GM23338 (cell line): ENCODE measurements at regions not wholly inside any gene's neighbourhood (a gene's known extent, or its start where the extent isn't known, plus 50 kb on each side); places are given as distances from the start of the nearest gene placed in this dataset.

Experiments
- ATAC-seq: fragments of 200-7000 bp; cut with Tn5 transposase; 3 replicates; pipeline ENCODE4 v1.9.1; 2020
- DNase-seq: peaks from one replicate; pipeline ENCODE4 v3.0.0-alpha.2; 2015; ENCODE audit warnings: low spot score
- H2AFZ ChIP-seq: fragments of 200-600 bp; sonication (generic); 2 replicates; pipeline ENCODE4 v1.8.0; 2016; ENCODE audit warnings: antibody characterized with exemption, mild to moderate bottlenecking, moderate library complexity
- H3F3A ChIP-seq: fragments of 200-600 bp; sonication (generic); replicated peaks from 2 replicates; pipeline ENCODE4 v1.8.0; 2017; ENCODE audit warnings: antibody characterized with exemption, mixed run types, low read depth
- H3K27ac ChIP-seq: fragments of 200-600 bp; sonication (generic); 2 replicates; pipeline ENCODE4 v1.6.1; 2016; ENCODE audit warnings: low read depth
- H3K27me3 ChIP-seq: fragments of 200-600 bp; sonication (generic); 2 replicates; pipeline ENCODE4 v1.8.0; 2016; ENCODE audit warnings: mild to moderate bottlenecking, mixed run types, moderate library complexity; ENCODE audit not compliant: insufficient read depth
- H3K36me3 ChIP-seq: fragments of 200-600 bp; sonication (generic); 2 replicates; pipeline ENCODE4 v1.8.0; 2016; ENCODE audit warnings: mild to moderate bottlenecking; ENCODE audit not compliant: insufficient read depth
- H3K4me1 ChIP-seq: fragments of 200-600 bp; sonication (generic); 2 replicates; pipeline ENCODE4 v1.8.0; 2016; ENCODE audit warnings: mild to moderate bottlenecking, moderate library complexity; ENCODE audit not compliant: insufficient read depth
- H3K4me2 ChIP-seq: fragments of 200-600 bp; sonication (generic); 2 replicates; pipeline ENCODE4 v1.7.1; 2017; ENCODE audit warnings: mixed run types
- H3K4me3 ChIP-seq: fragments of 200-600 bp; sonication (generic); 2 replicates; pipeline ENCODE4 v1.6.1; 2016; ENCODE audit warnings: mixed run types
- H3K79me2 ChIP-seq: fragments of 200-600 bp; sonication (generic); replicated peaks from 2 replicates; pipeline ENCODE4 v1.8.0; 2017; ENCODE audit warnings: mild to moderate bottlenecking; ENCODE audit not compliant: insufficient read depth
- H3K9me2 ChIP-seq: fragments of 200-600 bp; sonication (generic); 2 replicates; pipeline ENCODE4 v1.8.0; 2017; ENCODE audit not compliant: insufficient read depth
- H4K20me1 ChIP-seq: fragments of 200-600 bp; sonication (generic); replicated peaks from 2 replicates; pipeline ENCODE4 v1.8.0; 2017; ENCODE audit warnings: mild to moderate bottlenecking; ENCODE audit not compliant: insufficient read depth
- H3K27ac Mint-ChIP-seq: 2 replicates; pipeline ENCODE4 v1.8.0; 2020; ENCODE audit warnings: inconsistent platforms, mild to moderate bottlenecking, moderate library complexity, mixed read lengths
- H3K27me3 Mint-ChIP-seq: 3 replicates; pipeline ENCODE4 v1.8.0; 2022; ENCODE audit warnings: low read depth, mild to moderate bottlenecking, moderate library complexity, mixed read lengths, inconsistent platforms; ENCODE audit not compliant: insufficient read depth, poor library complexity
- H3K36me3 Mint-ChIP-seq: 3 replicates; pipeline ENCODE4 v1.8.0; 2021; ENCODE audit warnings: low read depth, mild to moderate bottlenecking, inconsistent platforms, moderate library complexity, mixed read lengths
- H3K4me1 Mint-ChIP-seq: 3 replicates; pipeline ENCODE4 v1.8.0; 2020; ENCODE audit warnings: mild to moderate bottlenecking, inconsistent platforms, mixed read lengths
- H3K4me3 Mint-ChIP-seq: 3 replicates; pipeline ENCODE4 v1.8.0; 2021; ENCODE audit warnings: moderate library complexity, mild to moderate bottlenecking, inconsistent platforms, mixed read lengths
- H3K9me3 Mint-ChIP-seq: 3 replicates; pipeline ENCODE4 v1.8.0; 2020; ENCODE audit warnings: moderate library complexity, mild to moderate bottlenecking, inconsistent platforms, mixed read lengths
- CREB1 ChIP-seq: fragments of 250-450 bp; sonication (Bioruptor Pico); IDR thresholded peaks from 2 replicates; pipeline ENCODE4 v1.5.0; 2020; ENCODE audit warnings: low read depth, mild to moderate bottlenecking, moderate library complexity
- EZH2 ChIP-seq: fragments of 200-600 bp; sonication (generic); IDR thresholded peaks from one replicate; pipeline ENCODE4 v1.8.0; 2017; ENCODE audit warnings: antibody characterized with exemption, mild to moderate bottlenecking, low read depth; ENCODE audit not compliant: unreplicated experiment
- EZH2phosphoT487 ChIP-seq: fragments of 200-600 bp; sonication (generic); IDR thresholded peaks from one replicate; pipeline ENCODE4 v1.8.1; 2018; ENCODE audit warnings: antibody characterized with exemption; ENCODE audit not compliant: unreplicated experiment
- JUNB ChIP-seq: IDR thresholded peaks from one replicate; pipeline ENCODE4 v1.6.1; 2016; ENCODE audit warnings: antibody characterized with exemption; ENCODE audit not compliant: unreplicated experiment
- ZNF114 ChIP-seq: fragments of 250-450 bp; sonication (Bioruptor Pico); IDR thresholded peaks from 2 replicates; pipeline ENCODE4 v1.5.0; 2020; ENCODE audit warnings: mild to moderate bottlenecking, moderate library complexity
- ZNF331 ChIP-seq: fragments of 250-450 bp; sonication (Bioruptor Pico); IDR thresholded peaks from 2 replicates; pipeline ENCODE4 v1.5.0; 2020; ENCODE audit warnings: low read depth, mild to moderate bottlenecking, moderate library complexity
- TF ChIP-seq, protein P1 (sequence below): fragments of 250-450 bp; sonication (Bioruptor Pico); IDR thresholded peaks from 2 replicates; pipeline ENCODE4 v1.5.0; 2020; ENCODE audit warnings: mild to moderate bottlenecking, moderate library complexity
- TF ChIP-seq, protein P2 (sequence below), 2 experiments: fragments of 200-600 bp in 1 of 2; sonication (generic) in 1 of 2; conservative IDR thresholded peaks; 2 replicates each; pipeline versions ENCODE4 v1.5.1 to v1.6.1; 2016 to 2017; ENCODE audit warnings: antibody characterized with exemption in 2 of 2, low read depth in 2 of 2, mild to moderate bottlenecking in 2 of 2, moderate library complexity in 1 of 2
- TF ChIP-seq, protein P3 (sequence below): IDR thresholded peaks from 2 replicates; pipeline ENCODE4 v1.6.1; 2016; ENCODE audit warnings: antibody characterized with exemption

DNA sequence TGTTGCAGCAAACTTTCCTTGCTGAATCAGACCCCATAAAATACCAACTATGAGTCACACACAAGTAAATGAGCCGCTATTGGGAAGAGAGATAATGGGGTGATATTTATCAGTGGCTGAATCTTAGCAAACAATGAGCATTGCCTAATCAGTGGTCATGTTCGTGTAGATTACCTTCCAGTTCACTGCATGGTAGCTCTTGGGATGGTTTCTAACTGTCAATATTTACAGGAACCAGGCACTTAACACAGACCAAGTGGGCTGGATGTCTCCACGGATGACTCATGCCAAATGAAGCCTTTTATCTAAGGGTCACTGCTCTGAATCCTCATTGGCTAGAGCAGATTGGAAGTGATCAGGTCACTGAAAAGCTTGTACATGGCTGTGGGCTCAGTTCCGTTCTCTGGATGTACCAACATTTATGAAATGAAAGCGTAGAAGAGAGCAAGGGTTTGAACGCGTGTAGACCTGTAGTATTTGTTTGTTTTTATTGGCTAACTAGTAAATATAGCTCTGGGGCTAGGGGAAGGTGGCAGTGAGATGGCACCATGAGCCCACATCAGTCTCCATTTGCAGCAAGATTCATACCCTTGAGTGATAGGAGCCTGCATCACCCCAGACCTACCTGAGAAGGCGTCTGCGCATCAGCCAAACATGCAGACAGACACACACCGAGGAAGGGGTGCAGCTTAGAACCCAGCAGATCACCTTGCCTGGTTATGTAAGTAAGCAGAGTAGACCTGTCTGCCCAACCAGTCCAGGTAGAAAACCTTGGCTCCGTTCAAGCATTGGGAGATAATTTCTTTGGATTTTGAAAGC lies 153.3 kb downstream of the TOMM20 start:
- H2AFZ ChIP-seq: peak overlapping the region; percentile 32; the same call in 1 of the 2 replicates
- DNase-seq (no peak), ATAC-seq (no peak)
- no peak overlapping the region for H3K27ac ChIP-seq
- Mint-ChIP-seq H3K9me3 (no peaks in the 10 kb centered on the region), H3K27me3 (peaks cover 8% of the 10 kb centered on the region), H3K4me1 (peaks cover 40% of the 10 kb centered on the region), H3K36me3 (no peaks in the 10 kb centered on the region), H3K27ac (no peak overlapping the region), H3K4me3 (no peak overlapping the region)
- no peaks in the 10 kb centered on the region for H3K36me3 ChIP-seq
- peaks cover 18% of the 10 kb centered on the region for H3K4me1 ChIP-seq
- peaks cover 7% of the 10 kb centered on the region; the same call in 1 of the 2 replicates for H3F3A ChIP-seq
- H3K9me2 ChIP-seq: 0 out of 2 replicates have a peak, but pooled peaks cover 2% of the 10 kb centered on the region
- no peaks in the 10 kb centered on the region for H4K20me1 ChIP-seq
- TF ChIP-seq, protein P1, sequence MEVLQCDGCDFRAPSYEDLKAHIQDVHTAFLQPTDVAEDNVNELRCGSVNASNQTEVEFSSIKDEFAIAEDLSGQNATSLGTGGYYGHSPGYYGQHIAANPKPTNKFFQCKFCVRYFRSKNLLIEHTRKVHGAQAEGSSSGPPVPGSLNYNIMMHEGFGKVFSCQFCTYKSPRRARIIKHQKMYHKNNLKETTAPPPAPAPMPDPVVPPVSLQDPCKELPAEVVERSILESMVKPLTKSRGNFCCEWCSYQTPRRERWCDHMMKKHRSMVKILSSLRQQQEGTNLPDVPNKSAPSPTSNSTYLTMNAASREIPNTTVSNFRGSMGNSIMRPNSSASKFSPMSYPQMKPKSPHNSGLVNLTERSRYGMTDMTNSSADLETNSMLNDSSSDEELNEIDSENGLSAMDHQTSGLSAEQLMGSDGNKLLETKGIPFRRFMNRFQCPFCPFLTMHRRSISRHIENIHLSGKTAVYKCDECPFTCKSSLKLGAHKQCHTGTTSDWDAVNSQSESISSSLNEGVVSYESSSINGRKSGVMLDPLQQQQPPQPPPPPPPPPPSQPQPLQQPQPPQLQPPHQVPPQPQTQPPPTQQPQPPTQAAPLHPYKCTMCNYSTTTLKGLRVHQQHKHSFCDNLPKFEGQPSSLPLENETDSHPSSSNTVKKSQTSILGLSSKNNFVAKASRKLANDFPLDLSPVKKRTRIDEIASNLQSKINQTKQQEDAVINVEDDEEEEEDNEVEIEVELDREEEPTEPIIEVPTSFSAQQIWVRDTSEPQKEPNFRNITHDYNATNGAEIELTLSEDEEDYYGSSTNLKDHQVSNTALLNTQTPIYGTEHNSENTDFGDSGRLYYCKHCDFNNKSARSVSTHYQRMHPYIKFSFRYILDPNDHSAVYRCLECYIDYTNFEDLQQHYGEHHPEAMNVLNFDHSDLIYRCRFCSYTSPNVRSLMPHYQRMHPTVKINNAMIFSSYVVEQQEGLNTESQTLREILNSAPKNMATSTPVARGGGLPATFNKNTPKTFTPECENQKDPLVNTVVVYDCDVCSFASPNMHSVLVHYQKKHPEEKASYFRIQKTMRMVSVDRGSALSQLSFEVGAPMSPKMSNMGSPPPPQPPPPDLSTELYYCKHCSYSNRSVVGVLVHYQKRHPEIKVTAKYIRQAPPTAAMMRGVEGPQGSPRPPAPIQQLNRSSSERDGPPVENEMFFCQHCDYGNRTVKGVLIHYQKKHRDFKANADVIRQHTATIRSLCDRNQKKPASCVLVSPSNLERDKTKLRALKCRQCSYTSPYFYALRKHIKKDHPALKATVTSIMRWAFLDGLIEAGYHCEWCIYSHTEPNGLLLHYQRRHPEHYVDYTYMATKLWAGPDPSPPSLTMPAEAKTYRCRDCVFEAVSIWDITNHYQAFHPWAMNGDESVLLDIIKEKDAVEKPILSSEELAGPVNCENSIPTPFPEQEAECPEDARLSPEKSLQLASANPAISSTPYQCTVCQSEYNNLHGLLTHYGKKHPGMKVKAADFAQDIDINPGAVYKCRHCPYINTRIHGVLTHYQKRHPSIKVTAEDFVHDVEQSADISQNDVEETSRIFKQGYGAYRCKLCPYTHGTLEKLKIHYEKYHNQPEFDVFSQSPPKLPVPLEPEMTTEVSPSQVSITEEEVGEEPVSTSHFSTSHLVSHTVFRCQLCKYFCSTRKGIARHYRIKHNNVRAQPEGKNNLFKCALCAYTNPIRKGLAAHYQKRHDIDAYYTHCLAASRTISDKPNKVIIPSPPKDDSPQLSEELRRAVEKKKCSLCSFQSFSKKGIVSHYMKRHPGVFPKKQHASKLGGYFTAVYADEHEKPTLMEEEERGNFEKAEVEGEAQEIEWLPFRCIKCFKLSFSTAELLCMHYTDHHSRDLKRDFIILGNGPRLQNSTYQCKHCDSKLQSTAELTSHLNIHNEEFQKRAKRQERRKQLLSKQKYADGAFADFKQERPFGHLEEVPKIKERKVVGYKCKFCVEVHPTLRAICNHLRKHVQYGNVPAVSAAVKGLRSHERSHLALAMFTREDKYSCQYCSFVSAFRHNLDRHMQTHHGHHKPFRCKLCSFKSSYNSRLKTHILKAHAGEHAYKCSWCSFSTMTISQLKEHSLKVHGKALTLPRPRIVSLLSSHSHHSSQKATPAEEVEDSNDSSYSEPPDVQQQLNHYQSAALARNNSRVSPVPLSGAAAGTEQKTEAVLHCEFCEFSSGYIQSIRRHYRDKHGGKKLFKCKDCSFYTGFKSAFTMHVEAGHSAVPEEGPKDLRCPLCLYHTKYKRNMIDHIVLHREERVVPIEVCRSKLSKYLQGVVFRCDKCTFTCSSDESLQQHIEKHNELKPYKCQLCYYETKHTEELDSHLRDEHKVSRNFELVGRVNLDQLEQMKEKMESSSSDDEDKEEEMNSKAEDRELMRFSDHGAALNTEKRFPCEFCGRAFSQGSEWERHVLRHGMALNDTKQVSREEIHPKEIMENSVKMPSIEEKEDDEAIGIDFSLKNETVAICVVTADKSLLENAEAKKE (CRISPR knock-in tag): no peak
- TF ChIP-seq ZNF331 (CRISPR knock-in tag): no peak
- TF ChIP-seq, protein P2, sequence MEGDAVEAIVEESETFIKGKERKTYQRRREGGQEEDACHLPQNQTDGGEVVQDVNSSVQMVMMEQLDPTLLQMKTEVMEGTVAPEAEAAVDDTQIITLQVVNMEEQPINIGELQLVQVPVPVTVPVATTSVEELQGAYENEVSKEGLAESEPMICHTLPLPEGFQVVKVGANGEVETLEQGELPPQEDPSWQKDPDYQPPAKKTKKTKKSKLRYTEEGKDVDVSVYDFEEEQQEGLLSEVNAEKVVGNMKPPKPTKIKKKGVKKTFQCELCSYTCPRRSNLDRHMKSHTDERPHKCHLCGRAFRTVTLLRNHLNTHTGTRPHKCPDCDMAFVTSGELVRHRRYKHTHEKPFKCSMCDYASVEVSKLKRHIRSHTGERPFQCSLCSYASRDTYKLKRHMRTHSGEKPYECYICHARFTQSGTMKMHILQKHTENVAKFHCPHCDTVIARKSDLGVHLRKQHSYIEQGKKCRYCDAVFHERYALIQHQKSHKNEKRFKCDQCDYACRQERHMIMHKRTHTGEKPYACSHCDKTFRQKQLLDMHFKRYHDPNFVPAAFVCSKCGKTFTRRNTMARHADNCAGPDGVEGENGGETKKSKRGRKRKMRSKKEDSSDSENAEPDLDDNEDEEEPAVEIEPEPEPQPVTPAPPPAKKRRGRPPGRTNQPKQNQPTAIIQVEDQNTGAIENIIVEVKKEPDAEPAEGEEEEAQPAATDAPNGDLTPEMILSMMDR (conservative IDR thresholded peaks at IDR 0.05; ENCODE audit: low read depth in 2 of 2): no peak
- TF ChIP-seq CREB1 (CRISPR knock-in tag): no peak
- TF ChIP-seq EZH2: no peak
- no peak for TF ChIP-seq JUNB
- TF ChIP-seq EZH2phosphoT487: no peak
- no peak for TF ChIP-seq ZNF114 (CRISPR knock-in tag)
- TF ChIP-seq, protein P3, sequence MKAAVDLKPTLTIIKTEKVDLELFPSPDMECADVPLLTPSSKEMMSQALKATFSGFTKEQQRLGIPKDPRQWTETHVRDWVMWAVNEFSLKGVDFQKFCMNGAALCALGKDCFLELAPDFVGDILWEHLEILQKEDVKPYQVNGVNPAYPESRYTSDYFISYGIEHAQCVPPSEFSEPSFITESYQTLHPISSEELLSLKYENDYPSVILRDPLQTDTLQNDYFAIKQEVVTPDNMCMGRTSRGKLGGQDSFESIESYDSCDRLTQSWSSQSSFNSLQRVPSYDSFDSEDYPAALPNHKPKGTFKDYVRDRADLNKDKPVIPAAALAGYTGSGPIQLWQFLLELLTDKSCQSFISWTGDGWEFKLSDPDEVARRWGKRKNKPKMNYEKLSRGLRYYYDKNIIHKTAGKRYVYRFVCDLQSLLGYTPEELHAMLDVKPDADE: no peak
- no peak overlapping the region for H3K4me2 ChIP-seq
- H3K27me3 ChIP-seq: no peaks in the 10 kb centered on the region
- no peaks in the 10 kb centered on the region for H3K79me2 ChIP-seq
- H3K4me3 ChIP-seq: no peak overlapping the region
